Smooth muscle cell (in vitro differentiated cells): ENCODE measurements at regions not wholly inside any gene's neighbourhood (a gene's known extent, or its start where the extent isn't known, plus 50 kb on each side); places are given as distances from the start of the nearest gene placed in this dataset.

Experiments
- DNase-seq: peaks from one replicate; lab custom pipeline; 2025; ENCODE audit not compliant: unreplicated experiment; lab: John Stamatoyannopoulos, UW
- H2AFZ ChIP-seq: fragments of 200-600 bp; sonication (generic); 2 replicates; pipeline ENCODE4 v1.6.0; 2016; ENCODE audit warnings: antibody characterized with exemption, low read depth, mild to moderate bottlenecking
- H3F3A ChIP-seq: fragments of 200-600 bp; sonication (generic); 2 replicates; pipeline ENCODE4 v1.6.0; 2017; ENCODE audit warnings: antibody characterized with exemption, low read depth
- H3K27ac ChIP-seq: fragments of 200-600 bp; sonication (generic); 2 replicates; pipeline ENCODE4 v1.5.1; 2016; ENCODE audit warnings: low read depth, mild to moderate bottlenecking
- H3K27me3 ChIP-seq: fragments of 200-600 bp; sonication (generic); 2 replicates; pipeline ENCODE4 v1.6.1; 2016; ENCODE audit warnings: low read depth, mild to moderate bottlenecking
- H3K36me3 ChIP-seq: fragments of 200-600 bp; sonication (generic); 2 replicates; pipeline ENCODE4 v1.5.1; 2016; ENCODE audit warnings: low read depth
- H3K4me1 ChIP-seq: fragments of 200-600 bp; sonication (generic); 2 replicates; pipeline ENCODE4 v1.5.1; 2016; ENCODE audit warnings: low read depth
- H3K4me2 ChIP-seq: fragments of 200-600 bp; sonication (generic); 2 replicates; pipeline ENCODE4 v1.6.0; 2016; ENCODE audit warnings: mild to moderate bottlenecking
- H3K4me3 ChIP-seq: fragments of 200-600 bp; sonication (generic); 2 replicates; pipeline ENCODE4 v1.5.1; 2016; ENCODE audit warnings: mild to moderate bottlenecking
- H3K79me2 ChIP-seq: fragments of 200-600 bp; sonication (generic); 2 replicates; pipeline ENCODE4 v1.6.0; 2016; ENCODE audit warnings: low read depth, mild to moderate bottlenecking
- H3K9ac ChIP-seq: fragments of 200-600 bp; sonication (generic); 2 replicates; pipeline ENCODE4 v1.6.0; 2016; ENCODE audit warnings: low read depth
- H3K9me3 ChIP-seq: fragments of 200-600 bp; sonication (generic); replicated peaks from 2 replicates; pipeline ENCODE4 v1.5.1; 2016; ENCODE audit warnings: low read depth
- H4K20me1 ChIP-seq: fragments of 200-600 bp; sonication (generic); 2 replicates; pipeline ENCODE4 v1.6.0; 2016; ENCODE audit warnings: low read depth
- CTCF ChIP-seq: fragments of 200-600 bp; sonication (generic); IDR thresholded peaks from 2 replicates; pipeline ENCODE4 v1.5.1; 2017; ENCODE audit warnings: borderline replicate concordance, mild to moderate bottlenecking, antibody characterized with exemption; ENCODE audit not compliant: insufficient read depth, poor library complexity, severe bottlenecking
- WGBS: methylation state at CpG from one replicate; pipeline ENCODE4 v1.1.7; 2016; ENCODE audit warnings: low lambda C conversion rate; 5-methylcytosine and 5-hydroxymethylcytosine counted together

DNA sequence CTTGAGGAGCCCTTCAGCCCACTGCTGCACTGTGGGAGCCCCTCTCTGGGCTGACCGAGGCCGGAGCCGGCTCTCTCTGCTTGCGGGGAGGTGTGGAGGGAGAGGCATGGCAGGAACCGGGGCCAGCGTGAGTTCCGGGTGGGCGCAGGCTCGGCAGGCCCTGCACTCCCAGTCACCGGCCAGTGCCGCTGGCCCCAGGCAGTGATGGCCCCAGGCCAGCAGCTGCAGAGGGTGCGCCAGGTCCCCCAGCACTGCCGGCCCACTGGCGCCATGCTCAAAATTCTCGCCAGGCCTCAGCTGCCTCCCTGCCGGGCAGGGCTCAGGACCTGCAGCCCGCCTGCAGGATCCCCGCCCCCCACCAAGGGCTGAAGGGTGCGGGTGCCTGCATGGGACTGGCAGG, 128.4 kb upstream of the STARD3NL start:
- Histone ChIP-seq H4K20me1 (no peaks in the 10 kb centered on the region), H3F3A (no peaks in the 10 kb centered on the region), H3K9me3 (no peaks in the 10 kb centered on the region), H3K4me2 (no peak overlapping the region), H3K9ac (no peak overlapping the region), H3K79me2 (no peaks in the 10 kb centered on the region), H3K4me1 (no peaks in the 10 kb centered on the region), H3K4me3 (no peak overlapping the region), H3K36me3 (no peaks in the 10 kb centered on the region), H2AFZ (no peak overlapping the region), H3K27ac (no peak overlapping the region), H3K27me3 (no peaks in the 10 kb centered on the region)
- no peak for TF ChIP-seq CTCF
- WGBS = 93% methylated on average over 13 of the region's 19 CpGs
- DNase-seq = no peak

GRCh38 chr7:38051311-38051710, 126.7 kb upstream of the STARD3NL start:
- H3F3A ChIP-seq = no peaks in the 10 kb centered on the region
- no peaks in the 10 kb centered on the region for H3K9me3 ChIP-seq
- H3K79me2 ChIP-seq = no peaks in the 10 kb centered on the region
- 90% methylated on average over 2 of the region's 2 CpGs for WGBS
- no peak overlapping the region for H3K4me2 ChIP-seq
- no peaks in the 10 kb centered on the region for H4K20me1 ChIP-seq
- no peak for DNase-seq
- no peaks in the 10 kb centered on the region for H3K27me3 ChIP-seq
- H3K4me1 ChIP-seq = no peaks in the 10 kb centered on the region
- no peak overlapping the region for H3K27ac ChIP-seq
- no peak for TF ChIP-seq CTCF
- no peaks in the 10 kb centered on the region for H3K36me3 ChIP-seq
- no peak overlapping the region for H3K9ac ChIP-seq
- no peak overlapping the region for H3K4me3 ChIP-seq
- H2AFZ ChIP-seq = no peak overlapping the region

DNA sequence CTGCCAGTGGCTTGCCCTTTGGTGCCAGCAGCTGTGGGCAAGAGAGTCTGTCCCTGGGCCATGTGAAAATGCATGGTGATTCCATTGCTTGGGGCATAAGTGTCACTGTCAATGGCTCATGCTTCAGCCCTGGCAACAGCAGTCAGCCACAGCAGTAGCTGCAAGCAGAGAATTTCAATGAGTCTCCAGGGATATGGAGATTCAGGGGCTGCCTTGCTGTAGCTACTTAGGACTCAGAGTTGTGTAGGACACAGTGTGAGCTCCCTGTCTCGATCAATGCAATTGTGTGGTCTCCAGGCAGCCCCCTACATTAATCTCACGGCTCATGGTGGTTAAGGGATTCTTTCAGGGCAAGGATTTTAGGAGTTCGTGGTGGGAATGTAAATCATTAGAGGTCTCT, 126.3 kb upstream of the STARD3NL start:
- H3K36me3 ChIP-seq = no peaks in the 10 kb centered on the region
- no peak for TF ChIP-seq CTCF
- H3K9ac ChIP-seq = no peak overlapping the region
- no peaks in the 10 kb centered on the region for H3K4me1 ChIP-seq
- no peaks in the 10 kb centered on the region for H3K79me2 ChIP-seq
- H3K27ac ChIP-seq = no peak overlapping the region
- H3K9me3 ChIP-seq = no peaks in the 10 kb centered on the region
- H3K4me2 ChIP-seq = no peak overlapping the region
- no peak for DNase-seq
- no peaks in the 10 kb centered on the region for H4K20me1 ChIP-seq
- no peak overlapping the region for H2AFZ ChIP-seq
- H3K4me3 ChIP-seq = no peak overlapping the region
- no peaks in the 10 kb centered on the region for H3K27me3 ChIP-seq
- 74% methylated on average over 3 of the region's 3 CpGs for WGBS
- H3F3A ChIP-seq = no peaks in the 10 kb centered on the region

DNA sequence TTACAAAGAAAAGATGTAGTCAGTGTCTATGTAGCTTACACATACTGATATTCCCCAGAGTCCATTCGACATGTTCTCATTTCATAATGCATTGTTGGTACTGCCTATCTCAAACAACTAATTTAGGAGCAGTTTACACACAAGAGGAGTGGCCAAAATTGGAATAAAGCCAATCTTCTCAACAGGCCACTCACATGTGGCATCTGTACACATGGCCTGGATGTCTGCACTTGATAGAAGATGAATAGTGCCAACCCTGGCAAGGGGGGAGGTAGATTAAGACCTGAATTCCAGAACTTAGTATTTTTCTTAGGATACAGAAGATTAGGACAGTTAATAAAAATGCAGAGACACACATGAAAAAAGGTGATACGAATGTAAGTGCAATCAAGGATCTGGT, 125.3 kb upstream of the STARD3NL start:
- Histone ChIP-seq H4K20me1 (no peaks in the 10 kb centered on the region), H3K27ac (no peak overlapping the region), H3K9ac (no peak overlapping the region), H3K4me2 (no peak overlapping the region), H2AFZ (no peak overlapping the region), H3K27me3 (peaks cover under 1% of the 10 kb centered on the region), H3K36me3 (no peaks in the 10 kb centered on the region), H3F3A (no peaks in the 10 kb centered on the region), H3K4me3 (no peak overlapping the region), H3K79me2 (no peaks in the 10 kb centered on the region), H3K4me1 (no peaks in the 10 kb centered on the region), H3K9me3 (no peaks in the 10 kb centered on the region)
- DNase-seq = no peak
- TF ChIP-seq CTCF = no peak
- 91% methylated on average over 2 of the region's 2 CpGs for WGBS
